Fibroblast of the aortic adventitia (primary cell): ENCODE measurements at regions not wholly inside any gene's neighbourhood (a gene's known extent, or its start where the extent isn't known, plus 50 kb on each side); places are given as distances from the start of the nearest gene placed in this dataset.
A peak's percentile ranks its signal among the peaks of the same experiment; 100 is the strongest.

Source experiments
- DNase-seq: peaks from one replicate; pipeline ENCODE4 v3.0.0-alpha.2; 2010; ENCODE audit warnings: low read depth
- H3K4me3 ChIP-seq: 2 replicates; pipeline ENCODE4 v1.5.1; 2011; ENCODE audit warnings: low read depth, mild to moderate bottlenecking, control low read depth, low read length, moderate library complexity
- TF ChIP-seq, protein P1 (sequence below): IDR thresholded peaks from 2 replicates; pipeline ENCODE4 v1.5.1; 2011; ENCODE audit warnings: mild to moderate bottlenecking, low read length, control low read depth, inconsistent platforms; ENCODE audit not compliant: insufficient read depth

DNA sequence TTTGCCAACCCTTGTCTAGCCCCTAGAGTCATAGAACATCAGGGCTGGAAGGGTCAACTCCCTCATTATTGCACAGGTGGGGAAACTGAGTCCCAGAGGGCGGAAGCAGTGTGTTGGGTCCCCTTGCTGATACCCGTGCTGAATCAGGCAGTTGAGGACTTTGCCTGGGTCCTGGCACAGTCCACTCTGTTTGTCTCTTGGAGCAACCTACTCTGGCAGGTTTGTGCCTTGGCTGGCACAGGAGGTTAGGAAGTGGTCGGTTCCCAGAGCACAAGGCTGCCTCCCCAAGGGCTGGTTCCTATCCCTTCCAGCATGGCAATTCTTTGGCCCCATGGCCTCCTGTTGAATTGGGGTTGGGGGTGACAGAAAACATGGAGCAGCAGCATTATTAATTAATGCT is 94.5 kb upstream of the SHB start:
- no peak overlapping the region for H3K4me3 ChIP-seq
- TF ChIP-seq, protein P1, sequence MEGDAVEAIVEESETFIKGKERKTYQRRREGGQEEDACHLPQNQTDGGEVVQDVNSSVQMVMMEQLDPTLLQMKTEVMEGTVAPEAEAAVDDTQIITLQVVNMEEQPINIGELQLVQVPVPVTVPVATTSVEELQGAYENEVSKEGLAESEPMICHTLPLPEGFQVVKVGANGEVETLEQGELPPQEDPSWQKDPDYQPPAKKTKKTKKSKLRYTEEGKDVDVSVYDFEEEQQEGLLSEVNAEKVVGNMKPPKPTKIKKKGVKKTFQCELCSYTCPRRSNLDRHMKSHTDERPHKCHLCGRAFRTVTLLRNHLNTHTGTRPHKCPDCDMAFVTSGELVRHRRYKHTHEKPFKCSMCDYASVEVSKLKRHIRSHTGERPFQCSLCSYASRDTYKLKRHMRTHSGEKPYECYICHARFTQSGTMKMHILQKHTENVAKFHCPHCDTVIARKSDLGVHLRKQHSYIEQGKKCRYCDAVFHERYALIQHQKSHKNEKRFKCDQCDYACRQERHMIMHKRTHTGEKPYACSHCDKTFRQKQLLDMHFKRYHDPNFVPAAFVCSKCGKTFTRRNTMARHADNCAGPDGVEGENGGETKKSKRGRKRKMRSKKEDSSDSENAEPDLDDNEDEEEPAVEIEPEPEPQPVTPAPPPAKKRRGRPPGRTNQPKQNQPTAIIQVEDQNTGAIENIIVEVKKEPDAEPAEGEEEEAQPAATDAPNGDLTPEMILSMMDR = no peak
- DNase-seq = no peak

DNA sequence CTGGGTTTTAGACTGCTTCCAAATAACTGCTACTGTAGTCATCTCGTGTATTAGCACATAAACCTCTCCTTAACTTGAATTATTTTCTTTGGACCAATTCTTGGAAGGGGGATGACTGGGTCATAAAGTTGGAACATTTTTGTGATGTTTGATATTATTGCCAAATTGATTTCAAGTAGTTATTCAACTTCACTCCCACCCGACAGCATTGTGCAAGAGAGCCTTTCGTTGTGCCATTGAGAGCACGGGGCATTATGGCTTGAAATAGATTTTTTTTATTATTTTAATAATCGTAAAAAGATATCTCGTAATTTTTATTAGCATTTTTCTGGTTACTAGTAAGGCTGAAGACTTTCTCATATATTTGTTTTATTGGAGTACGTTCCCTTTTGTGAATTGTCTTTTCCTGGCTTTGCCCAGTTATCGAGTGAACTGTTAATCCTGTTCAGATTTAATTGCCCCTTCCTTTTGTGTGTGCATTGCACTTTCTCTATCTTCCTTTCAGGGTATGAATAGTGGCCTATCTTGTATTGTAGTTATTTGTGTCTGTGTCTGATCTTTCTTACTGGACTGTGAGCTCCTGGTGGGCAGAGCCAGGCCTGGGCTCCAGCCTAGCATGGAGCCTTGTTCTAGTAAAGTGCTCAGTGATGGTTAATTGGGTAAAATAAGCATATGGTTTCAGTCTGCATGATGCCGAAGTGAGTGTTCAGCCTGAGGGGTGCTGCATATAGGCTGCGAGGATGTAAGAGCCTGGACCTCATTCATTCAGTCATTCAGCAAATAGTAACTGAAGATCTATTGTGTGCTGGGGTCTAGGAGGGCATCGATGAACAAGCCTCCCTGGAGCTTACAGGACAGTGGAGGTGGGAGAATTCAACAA is 93.5 kb upstream of the SHB start:
- H3K4me3 ChIP-seq = no peak overlapping the region
- no peak for DNase-seq
- TF ChIP-seq, protein P1 = no peak

DNA sequence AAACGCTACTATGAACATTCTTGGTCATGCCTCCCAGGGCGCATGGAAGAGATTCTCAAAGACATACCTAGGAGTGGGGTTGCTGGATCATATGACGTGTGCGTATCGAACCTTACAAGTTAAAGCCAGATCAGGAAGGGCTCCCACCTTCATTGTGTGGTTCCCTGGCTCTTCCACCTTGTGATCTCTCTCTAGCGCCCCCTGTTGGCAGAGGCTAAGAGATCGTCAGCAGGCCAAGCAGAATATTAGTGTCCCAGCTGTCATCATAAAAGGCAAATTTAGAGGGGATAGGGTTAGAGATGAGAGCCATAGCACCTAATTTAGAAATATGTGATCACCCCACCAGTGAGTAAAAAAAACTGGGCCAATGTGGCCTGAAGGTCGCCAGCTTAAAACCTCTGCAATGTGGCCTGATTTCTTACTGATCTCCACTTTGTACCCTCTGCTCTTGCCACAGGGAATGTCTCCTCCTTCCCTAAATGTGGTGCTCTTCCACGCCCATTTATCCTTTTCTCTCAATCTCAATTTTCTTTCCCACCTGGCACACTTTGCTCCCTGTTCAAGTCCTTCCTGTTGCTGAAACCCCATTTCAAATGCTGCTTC is 91.7 kb upstream of the SHB start:
- DNase-seq = peak; percentile 65
- TF ChIP-seq, protein P1 = peak; percentile 95
- no peak overlapping the region for H3K4me3 ChIP-seq

DNA sequence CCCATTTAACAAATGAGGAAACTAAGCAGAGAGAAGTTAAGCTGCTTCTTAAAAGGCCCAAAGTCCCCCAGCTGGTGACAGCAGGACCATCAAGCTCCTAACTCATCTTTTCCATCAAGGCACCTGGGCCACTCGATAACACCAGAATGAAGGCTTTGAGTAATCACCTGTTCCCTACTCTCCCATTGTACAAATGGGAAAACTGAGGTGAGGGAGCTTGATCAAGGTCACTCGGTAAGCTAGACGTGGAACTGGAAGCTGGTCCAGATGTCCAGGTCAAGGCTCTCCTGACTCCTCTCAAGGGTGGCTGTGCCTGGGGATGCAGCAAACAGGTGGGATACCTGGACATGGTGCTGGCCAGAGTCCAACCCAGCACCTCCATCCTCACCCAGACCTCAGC is 90.6 kb upstream of the SHB start:
- TF ChIP-seq, protein P1 = no peak
- DNase-seq = no peak
- H3K4me3 ChIP-seq = no peak overlapping the region

DNA sequence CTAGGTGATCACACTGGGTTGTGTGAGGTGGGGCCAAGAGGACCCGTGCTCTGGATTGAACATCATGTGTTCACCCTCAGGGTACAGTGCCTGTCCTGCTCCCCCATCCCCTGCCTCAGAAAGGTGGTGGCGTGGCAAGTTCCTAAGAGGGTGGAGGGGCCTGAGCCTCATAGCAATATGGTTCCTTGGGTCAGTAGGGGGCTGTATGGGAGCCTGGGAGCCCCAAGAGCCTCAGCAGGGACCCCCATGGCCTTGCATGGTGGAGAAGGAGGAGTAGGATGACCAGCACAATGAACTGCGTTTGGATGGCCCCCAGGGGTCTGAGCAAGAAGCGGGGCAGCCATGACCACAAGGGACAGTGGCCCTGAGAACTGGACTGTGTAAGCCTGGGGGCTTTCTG is 89.6 kb upstream of the SHB start:
- no peak for DNase-seq
- TF ChIP-seq, protein P1 = no peak
- no peak overlapping the region for H3K4me3 ChIP-seq

DNA sequence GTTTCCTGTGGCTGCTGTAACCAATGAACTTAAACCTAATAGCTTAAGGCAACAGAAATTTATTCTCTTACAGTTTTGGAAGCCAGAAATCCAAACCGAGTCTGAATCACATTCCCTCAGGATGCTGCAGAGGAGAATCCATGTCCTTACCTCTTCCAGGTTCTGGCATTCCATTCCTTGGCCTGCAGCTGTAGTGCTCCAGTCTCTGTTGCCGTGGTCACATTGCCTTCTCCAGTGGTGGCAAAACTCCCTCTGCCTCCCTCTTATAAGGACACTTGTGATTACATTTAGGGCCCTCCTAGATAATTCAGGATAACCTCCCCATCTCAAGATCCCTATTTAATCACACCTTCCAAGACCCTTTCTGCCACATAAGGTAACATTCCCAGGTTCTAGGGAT is 88.7 kb upstream of the SHB start:
- H3K4me3 ChIP-seq = no peak overlapping the region
- TF ChIP-seq, protein P1 = no peak
- no peak for DNase-seq
